ENCODE measurements at regions not wholly inside any gene's neighbourhood (a gene's known extent, or its start where the extent isn't known, plus 50 kb on each side); places are given as distances from the start of the nearest gene placed in this dataset.

- TF ChIP-seq CTCF (conservative IDR thresholded peaks at IDR 0.05; ENCODE audit: low read depth in 2 of 2), result no peak
- no peak for TF ChIP-seq EZH2 (IDR thresholded peaks at IDR 0.05; ENCODE audit: low read depth, unreplicated experiment)
- TF ChIP-seq POLR2AphosphoS5 (IDR thresholded peaks at IDR 0.05; ENCODE audit: low read depth), result no peak
- TF ChIP-seq ZNF331 (CRISPR knock-in tag; IDR thresholded peaks at IDR 0.05; ENCODE audit: low read depth), result no peak
- TF ChIP-seq CREB1 (CRISPR knock-in tag; IDR thresholded peaks at IDR 0.05; ENCODE audit: low read depth), result no peak
- no peak for TF ChIP-seq EZH2phosphoT487 (IDR thresholded peaks at IDR 0.05; ENCODE audit: unreplicated experiment)
- TF ChIP-seq, protein P1, sequence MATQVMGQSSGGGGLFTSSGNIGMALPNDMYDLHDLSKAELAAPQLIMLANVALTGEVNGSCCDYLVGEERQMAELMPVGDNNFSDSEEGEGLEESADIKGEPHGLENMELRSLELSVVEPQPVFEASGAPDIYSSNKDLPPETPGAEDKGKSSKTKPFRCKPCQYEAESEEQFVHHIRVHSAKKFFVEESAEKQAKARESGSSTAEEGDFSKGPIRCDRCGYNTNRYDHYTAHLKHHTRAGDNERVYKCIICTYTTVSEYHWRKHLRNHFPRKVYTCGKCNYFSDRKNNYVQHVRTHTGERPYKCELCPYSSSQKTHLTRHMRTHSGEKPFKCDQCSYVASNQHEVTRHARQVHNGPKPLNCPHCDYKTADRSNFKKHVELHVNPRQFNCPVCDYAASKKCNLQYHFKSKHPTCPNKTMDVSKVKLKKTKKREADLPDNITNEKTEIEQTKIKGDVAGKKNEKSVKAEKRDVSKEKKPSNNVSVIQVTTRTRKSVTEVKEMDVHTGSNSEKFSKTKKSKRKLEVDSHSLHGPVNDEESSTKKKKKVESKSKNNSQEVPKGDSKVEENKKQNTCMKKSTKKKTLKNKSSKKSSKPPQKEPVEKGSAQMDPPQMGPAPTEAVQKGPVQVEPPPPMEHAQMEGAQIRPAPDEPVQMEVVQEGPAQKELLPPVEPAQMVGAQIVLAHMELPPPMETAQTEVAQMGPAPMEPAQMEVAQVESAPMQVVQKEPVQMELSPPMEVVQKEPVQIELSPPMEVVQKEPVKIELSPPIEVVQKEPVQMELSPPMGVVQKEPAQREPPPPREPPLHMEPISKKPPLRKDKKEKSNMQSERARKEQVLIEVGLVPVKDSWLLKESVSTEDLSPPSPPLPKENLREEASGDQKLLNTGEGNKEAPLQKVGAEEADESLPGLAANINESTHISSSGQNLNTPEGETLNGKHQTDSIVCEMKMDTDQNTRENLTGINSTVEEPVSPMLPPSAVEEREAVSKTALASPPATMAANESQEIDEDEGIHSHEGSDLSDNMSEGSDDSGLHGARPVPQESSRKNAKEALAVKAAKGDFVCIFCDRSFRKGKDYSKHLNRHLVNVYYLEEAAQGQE (IDR thresholded peaks at IDR 0.05; ENCODE audit: unreplicated experiment), result no peak
- TF ChIP-seq ETS1 (IDR thresholded peaks at IDR 0.05), result no peak
These were observed 269.8 kb downstream of the SYK start for GRCh38 chr9:91071184-91071990.
